GM12873 (cell line): ENCODE measurements at regions not wholly inside any gene's neighbourhood (a gene's known extent, or its start where the extent isn't known, plus 50 kb on each side); places are given as distances from the start of the nearest gene placed in this dataset.

Experiments
- CTCF ChIP-seq: IDR thresholded peaks from 2 replicates; pipeline ENCODE4 v1.5.1; 2012; ENCODE audit warnings: low read depth, mild to moderate bottlenecking, moderate library complexity, low read length, control low read depth; ENCODE audit not compliant: insufficient read depth; ENCODE audit errors: missing control alignments

GRCh38 chr11:21625982-21626381 is 566.9 kb upstream of the ANO5 start:
- no peak for TF ChIP-seq CTCF

- TF ChIP-seq CTCF: no peak
Measured at GRCh38 chr11:21628641-21629040, 564.2 kb upstream of the ANO5 start.

- no peak for TF ChIP-seq CTCF
Measured at GRCh38 chr11:21630934-21631478, 561.9 kb upstream of the ANO5 start.

GRCh38 chr11:21631991-21632390 is 560.9 kb upstream of the ANO5 start:
- TF ChIP-seq CTCF: no peak

- no peak for TF ChIP-seq CTCF
Measured at GRCh38 chr11:21634491-21634890, 558.4 kb upstream of the ANO5 start.

- TF ChIP-seq CTCF: no peak
Measured at GRCh38 chr11:21634956-21635355, 557.9 kb upstream of the ANO5 start.

- no peak for TF ChIP-seq CTCF
Measured at GRCh38 chr11:21635394-21636145, 557.3 kb upstream of the ANO5 start.
